Right ventricle myocardium inferior (tissue), 1 donor: ENCODE measurements at regions not wholly inside any gene's neighbourhood (a gene's known extent, or its start where the extent isn't known, plus 50 kb on each side); places are given as distances from the start of the nearest gene placed in this dataset.

Source experiments
- ATAC-seq: fragments of 200-7000 bp; cut with Tn5 transposase; one replicate; pipeline ENCODE4 v1.9.1; 2020; ENCODE audit warnings: mild to moderate bottlenecking, moderate library complexity
- DNase-seq: peaks from one replicate; pipeline ENCODE4 v3.0.0; 2021; ENCODE audit errors: missing footprints
- intact Hi-C: fragments of 100-400 bp; cut with DNase I; formaldehyde crosslinking; loops from one replicate; pipeline ENCODE4 v1.11.0; 2022
- donor health status: DM: no; HTN: yes; CAD: no; lungs with severe emphysema.

DNA sequence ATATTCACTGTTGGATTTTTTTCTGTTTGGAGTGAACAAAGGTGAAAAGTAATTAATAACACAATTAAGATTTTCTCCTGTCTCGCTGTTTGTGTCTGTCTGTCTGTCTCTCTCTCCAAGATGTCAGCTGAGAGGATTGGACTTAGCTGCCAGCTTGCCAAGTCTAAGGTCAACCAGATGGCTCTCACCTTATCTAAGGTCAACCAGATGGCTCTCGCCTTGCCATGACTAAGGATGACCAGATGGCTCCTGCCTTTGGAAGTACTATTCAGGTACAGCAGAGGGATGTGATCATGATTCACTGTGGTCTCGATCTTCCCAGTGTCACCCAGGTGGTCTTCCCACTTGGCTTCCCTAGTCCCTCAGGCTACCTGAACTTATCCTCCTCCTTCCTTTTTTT is 1436.4 kb downstream of the UQCRFS1 start:
- intact Hi-C loops, result no loop called here
- DNase-seq (no peak), ATAC-seq (no peak)

DNA sequence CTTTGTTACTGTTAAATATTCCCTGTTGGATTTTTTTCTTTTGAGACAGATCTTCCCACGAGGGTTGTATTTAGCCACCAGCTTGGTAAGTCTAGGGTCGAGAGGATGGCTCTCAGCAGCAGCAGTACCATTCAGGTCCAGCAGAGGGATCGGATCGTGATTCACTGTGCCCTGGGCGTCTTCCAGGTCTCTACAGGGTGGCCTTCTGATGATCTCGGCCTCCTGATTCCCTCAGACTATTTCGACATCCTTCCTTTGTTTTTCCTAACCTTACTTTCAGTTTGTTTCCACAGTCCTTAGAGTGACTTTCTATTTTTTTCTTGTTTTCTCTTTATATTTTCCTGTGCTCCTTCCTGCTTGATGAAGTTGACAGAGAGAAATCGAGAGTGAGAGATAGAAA is 1436.9 kb downstream of the UQCRFS1 start:
- no peak for ATAC-seq
- intact Hi-C loops, result no loop called here

DNA sequence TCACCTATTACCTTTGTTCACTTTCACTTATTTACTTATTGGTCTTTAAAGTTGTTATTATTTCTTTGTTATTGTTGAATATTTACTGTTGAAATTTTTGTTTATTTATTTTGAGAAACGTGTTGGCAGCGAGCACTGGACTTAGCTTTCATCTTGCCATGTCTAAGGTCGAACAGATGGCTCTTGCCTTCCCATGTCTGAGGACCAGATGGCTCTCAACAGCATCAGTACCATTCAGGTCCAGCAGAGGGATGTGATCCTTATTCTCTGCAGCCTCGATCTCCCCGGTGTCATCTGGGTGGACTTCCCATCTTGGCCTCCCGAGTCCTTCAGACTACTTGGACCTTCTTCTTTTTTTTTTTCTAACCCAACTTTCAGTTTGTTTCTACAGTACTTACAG is 1437.6 kb downstream of the UQCRFS1 start:
- intact Hi-C loops, result no loop called here
- DNase-seq, result no peak
- ATAC-seq, result no peak

More for the DNA sequence above, 1436.9 kb downstream of the UQCRFS1 start:
- no peak for DNase-seq

DNA sequence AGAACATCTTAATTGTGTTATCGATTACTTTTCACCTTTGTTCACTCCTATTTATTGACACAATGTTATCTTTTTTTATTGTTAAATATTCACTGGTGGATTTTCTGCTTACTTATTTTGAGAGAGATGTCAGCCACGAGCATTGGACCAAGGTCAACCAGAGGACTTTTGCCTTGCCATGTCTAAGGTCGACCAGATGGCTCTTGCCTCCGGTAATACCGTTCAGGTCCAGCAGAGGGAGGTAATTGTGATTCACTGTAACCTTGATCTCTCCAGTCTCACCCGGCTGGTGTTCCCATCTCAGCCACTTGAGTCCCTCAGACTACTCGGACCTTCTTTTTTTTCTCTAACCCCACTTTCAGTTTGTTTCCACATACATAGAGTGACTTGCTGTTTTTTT is 1438.1 kb downstream of the UQCRFS1 start:
- DNase-seq (no peak), ATAC-seq (no peak)
- intact Hi-C loops, result no loop called here

DNA sequence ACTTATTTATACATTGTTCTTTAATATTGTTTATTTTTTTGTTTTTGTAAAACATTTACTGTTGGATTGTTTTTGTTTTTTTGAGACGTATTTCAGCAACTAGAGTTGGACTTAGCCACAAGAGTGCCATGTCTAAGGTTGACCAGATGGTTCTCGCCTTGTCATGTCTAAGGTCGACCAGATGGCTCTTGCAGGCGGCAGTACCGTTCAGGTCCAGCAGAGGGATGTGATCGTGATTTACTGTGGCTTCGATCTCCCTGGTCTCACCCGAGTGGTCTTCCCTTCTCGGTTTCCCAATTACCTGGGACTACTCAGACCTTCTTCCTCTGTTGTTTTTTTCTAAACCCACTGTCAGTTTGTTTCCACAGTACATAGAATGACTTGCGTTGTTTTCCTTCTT is 1438.6 kb downstream of the UQCRFS1 start:
- no peak for ATAC-seq

DNA sequence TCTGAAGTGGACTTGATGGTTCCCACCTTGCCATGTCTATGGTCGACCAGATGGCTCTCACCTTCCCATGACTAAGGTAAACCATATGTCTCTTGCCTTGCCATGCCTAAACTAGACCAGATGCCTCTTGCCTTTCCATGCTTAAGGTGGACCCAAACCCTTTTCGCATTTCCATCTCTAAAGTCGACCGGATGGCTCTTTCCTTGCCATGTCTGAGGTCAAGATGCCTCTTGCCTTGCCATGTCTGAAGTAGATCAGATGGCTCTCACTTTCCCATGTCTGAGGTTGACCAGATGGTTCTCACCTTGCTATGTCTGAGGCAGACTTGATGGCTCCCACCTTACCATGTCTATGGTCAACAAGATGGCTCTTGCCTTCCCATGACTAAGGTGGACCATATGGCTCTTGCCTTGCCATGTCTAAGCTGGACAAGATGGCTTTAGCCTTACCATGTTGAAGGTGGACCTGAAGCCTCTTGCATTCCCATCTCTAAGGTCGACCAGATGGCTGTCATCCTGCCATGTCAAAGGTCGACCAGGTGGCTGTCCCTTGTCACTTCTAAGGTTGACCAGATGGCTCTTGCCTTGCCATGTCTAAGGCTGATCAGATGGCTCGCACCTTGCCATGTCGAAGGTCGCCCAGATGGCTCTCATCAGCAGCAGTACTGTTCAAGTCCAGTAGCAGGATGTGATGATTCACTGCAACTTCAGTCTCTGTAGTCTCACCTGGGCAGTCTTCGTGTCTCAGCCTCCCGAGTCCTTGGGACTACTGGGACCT is 1439.4 kb downstream of the UQCRFS1 start:
- intact Hi-C loops, result no loop called here
- ATAC-seq, result no peak
- DNase-seq, result no peak

More for the DNA sequence above, 1438.6 kb downstream of the UQCRFS1 start:
- intact Hi-C loops, result no loop called here
- no peak for DNase-seq

DNA sequence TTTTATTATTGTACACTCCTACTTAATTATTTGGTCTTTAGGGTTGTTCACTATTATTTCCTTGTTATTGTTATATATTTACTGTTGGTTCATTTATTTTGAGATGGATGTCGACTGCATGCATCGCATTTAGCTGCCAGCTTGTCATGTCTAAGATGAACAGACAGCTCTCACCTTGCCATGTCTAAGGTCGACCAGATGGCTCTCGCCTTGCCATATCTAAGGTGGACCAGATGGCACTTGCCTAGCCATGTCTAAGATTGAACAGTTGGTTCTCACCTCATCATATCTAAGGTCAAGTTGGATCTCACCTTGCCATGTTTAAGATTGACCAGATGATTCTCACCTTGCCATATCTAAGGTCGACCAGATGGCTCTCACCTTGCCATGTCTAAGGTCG is 1440.9 kb downstream of the UQCRFS1 start:
- no peak for DNase-seq
- intact Hi-C loops, result no loop called here
- ATAC-seq, result no peak

DNA sequence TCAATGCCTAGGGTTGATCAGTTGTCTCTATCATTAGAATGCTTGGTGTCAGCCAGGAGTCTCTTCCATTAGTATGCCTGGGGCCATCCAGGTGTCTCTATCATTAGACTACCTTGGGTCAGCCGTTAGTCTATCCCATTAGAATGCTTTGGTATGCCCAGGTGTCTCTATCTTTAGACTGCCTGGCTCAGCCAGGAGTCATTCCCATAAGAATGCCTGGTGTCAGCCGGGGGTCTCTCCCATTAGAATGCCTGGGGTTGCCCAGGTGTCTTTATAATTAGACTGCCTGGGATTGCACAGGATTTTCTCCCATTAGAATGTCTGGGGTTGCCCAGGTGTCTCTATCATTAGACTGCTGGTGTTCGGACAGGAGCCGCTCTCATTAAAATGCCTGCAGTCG is 1442.9 kb downstream of the UQCRFS1 start:
- intact Hi-C loops, result no loop called here
- DNase-seq (no peak), ATAC-seq (no peak)

DNA sequence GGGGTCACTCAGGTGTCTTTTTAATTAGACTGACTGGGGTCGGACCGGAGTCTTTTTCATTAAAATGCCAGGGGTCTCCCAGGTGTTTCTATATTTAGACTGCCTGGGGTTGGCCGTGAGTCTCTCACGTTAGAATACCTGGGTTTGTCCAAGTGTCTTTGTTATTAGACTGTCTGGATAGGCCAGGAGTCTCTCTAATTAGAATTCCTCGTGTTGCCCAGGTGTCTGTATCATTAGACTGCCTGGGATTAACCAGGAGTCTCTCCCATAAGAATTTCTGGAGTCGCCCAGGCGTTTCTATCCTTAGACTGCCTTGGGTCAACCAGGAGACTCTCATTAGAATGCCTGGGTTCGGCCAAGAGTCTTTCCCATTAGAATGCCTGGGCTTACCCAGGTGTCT is 1445.7 kb downstream of the UQCRFS1 start:
- DNase-seq, result no peak
- no peak for ATAC-seq
- intact Hi-C loops, result no loop called here

DNA sequence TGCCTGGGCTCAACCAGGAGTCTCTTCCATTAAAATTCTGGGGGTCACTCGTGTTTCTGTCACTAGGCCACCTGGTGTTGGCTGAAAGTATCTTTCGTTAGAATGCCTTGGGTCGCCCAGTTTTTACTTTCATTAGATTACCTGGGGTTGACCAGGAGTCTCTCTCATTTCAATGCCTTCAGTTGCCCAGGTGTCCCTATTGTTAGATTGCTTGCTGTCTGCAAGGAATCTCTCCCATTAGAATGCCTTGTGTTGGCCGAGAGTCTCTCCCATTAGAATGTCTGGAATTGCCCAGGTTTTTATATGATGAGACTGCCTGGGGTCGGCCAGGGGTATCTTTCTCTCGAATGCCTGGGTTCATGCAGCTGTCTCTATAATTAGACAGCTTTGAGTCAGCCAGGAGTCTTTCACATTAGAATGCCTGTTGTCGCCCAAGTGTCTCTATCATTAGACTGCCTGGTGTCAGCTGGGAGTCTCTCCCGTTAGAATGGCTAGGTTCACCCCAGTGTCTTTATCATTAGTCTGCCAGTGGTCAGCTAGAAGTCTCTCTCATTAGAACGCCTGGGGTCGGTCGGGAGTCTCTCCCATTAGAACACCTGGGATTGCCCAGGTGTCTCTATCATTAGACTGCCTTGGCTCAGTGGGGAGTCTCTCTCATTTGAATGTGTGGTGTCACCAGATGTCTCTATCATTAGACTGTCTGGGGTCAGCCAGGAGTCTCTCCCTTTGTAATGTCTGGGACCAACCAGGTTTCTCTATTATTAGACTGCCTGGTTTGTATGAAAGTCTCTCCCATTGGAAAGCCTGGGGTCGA is 1446.8 kb downstream of the UQCRFS1 start:
- intact Hi-C loops, result no loop called here
- no peak for DNase-seq
- ATAC-seq, result no peak

DNA sequence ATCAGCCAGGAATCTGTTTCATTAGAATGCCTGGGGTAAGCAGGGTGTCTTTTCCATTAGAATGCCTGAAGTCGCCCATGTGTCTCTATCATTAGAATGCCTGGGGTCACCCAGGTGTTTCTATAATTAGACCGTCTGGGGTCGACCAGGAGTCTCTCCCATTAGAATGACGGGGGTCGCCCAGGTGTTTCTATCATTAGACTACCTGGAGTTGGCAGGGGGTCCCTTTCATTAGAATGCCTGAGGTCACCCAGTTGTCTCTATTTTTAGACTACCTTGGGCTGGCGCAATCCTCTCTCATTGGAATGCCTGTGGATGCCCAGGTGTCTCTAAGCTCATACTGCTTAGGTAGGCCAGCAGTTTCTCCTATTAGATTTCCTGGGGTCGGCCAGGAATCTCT is 1447.6 kb downstream of the UQCRFS1 start:
- DNase-seq (no peak), ATAC-seq (no peak)
- intact Hi-C loops, result no loop called here

DNA sequence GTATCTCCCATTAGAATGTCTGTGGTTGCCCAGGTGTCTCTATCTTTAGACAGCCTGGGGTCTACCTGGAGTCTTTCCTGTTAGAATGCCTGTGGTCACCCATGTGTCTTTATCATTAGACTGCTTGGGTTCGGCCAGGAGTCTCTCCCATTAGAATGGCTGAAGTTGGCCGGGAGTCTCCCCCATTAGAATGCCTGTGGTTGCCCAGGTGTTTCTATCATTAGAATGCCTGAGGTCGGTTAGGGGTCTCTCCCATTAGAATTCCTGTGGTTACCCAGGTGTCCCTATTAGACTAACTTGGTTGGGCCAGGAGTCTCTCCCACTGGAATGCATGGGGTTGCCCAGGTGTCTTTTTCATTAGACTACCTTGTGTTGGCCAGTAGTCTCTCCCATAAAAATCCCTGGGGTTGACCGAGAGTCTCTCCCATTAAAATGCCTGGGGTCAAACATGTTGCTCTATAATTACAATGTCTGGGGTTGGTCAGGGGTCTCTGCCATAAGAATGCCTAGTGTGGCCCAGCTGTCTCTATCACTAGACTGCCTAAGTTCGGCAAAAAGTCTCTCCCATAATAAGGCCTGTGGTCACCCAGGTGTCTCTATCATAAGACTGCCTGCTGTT is 1448.7 kb downstream of the UQCRFS1 start:
- intact Hi-C loops, result no loop called here
- no peak for ATAC-seq
- no peak for DNase-seq

DNA sequence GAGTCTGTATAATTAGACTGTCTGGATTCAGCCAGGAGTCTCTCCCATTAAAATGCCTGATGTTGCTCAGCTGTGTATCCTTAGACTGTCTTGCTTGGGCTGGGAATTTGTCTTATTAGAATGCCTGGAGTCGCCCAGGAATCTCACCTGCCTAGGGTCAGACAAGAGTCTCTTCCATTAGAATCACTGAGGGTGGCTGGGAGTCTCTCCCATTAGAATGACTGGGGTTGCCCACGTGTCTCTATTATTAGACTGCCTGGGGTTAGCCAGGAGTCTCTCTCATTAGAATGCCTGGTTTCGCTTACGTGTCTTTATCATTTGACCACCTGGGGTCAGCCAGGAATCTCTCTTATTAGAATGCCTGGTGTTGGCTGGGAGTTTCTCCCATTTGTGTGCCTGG is 1450.0 kb downstream of the UQCRFS1 start:
- no peak for ATAC-seq
- no peak for DNase-seq
- intact Hi-C loops, result no loop called here

DNA sequence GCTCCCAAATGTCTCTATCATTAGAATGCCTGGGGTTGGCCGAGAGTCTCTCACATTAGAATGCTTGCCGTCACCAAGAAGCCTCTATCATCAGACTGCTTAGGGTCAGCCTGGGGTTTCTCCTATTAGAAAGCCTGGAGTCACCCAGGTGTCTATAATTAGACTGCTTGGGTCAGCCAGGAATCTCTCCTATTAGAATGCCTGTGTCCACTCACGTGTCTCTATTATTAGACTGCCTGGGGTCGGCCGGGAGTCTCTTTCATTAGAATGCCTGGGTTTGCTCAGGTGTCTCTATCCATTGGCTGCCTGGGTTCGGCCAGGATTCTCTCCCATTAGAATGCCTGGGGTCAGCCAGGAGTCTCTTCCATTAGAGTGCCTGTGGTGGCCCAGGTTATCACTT is 1453.1 kb downstream of the UQCRFS1 start:
- DNase-seq (no peak), ATAC-seq (peak; percentile 66)
- intact Hi-C loops, result no loop called here

DNA sequence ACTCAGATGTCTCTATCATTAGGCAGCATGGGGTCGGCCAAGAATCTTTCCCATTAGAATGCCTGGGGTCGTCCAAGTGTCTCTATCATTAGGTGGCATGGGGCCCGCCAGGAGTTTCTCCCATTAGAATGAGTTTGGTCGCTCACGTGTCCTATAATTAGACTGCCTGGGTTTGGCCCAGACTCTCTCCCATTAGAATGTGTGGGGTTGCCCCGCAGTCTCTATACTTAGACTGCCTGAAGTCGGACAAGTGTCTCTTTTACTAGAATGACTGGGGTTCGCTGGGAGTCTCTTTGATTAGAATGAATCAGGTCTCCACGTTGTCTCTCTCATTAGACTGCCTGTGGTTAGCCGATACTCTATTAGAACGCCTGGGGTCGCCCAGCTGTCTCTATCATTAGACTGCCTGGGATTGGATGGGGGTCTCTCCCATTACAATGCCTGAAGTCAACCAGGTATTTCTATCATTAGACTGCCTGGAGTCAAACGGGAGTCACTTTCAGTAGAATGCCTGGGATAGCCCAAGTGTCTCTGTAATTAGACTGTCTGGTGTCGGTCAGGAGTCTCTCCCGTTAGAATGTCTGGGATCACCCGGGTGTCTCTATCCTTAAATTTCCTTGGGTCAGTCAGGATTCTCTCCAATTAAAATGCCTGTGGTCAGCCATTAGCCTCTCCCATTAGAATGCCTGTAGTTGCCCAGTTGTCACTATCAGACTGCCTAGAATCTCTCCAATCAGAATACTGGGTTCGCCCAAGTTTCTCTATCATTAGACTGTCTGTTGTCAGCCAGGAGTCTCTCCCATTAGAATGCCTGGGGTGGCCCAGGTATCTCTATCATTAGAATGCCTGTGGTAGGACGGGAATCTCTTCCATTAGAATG is 1454.1 kb downstream of the UQCRFS1 start:
- intact Hi-C loops, result no loop called here
- ATAC-seq, result no peak
- DNase-seq, result no peak

DNA sequence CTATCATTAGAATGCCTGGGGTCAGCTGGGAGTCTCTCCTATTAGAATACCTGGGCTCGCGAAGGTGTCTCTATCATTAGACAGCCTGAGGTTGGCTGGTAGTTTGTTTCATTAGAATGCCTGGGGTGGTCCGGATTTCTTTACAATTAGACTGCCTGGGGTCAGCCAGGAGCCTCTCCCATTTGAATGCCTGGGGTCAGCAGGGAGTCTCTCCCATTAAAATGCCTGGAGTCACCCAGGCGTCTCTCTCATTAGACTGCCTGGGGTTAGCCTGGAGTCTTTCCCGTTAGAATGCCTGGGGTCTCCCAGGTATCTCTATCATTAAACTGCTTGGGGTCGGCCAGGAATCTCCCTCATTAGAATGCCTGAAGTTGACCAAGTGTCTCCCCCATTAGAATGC is 1458.3 kb downstream of the UQCRFS1 start:
- DNase-seq (no peak), ATAC-seq (no peak)
- intact Hi-C loops, result no loop called here

DNA sequence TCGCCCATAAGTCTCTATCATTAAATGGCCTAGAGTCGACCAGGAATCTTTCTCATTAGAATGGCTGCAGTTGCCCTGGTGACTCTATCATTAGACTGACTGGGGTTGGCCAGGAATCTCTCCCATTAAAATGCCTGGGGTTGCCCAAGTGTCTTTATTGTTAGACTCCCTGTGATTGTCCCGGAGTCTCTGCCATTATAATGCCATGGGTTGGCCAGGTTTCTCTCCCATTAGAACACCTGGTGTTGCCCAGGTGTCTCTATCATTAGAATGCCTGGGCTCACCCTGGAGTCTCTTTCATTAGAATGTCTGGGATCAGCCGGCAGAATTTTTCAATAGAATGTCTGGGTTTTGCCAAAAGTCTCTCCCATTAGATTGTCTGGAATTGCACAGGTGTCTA is 1459.3 kb downstream of the UQCRFS1 start:
- ATAC-seq (no peak), DNase-seq (no peak)
- intact Hi-C loops, result no loop called here

DNA sequence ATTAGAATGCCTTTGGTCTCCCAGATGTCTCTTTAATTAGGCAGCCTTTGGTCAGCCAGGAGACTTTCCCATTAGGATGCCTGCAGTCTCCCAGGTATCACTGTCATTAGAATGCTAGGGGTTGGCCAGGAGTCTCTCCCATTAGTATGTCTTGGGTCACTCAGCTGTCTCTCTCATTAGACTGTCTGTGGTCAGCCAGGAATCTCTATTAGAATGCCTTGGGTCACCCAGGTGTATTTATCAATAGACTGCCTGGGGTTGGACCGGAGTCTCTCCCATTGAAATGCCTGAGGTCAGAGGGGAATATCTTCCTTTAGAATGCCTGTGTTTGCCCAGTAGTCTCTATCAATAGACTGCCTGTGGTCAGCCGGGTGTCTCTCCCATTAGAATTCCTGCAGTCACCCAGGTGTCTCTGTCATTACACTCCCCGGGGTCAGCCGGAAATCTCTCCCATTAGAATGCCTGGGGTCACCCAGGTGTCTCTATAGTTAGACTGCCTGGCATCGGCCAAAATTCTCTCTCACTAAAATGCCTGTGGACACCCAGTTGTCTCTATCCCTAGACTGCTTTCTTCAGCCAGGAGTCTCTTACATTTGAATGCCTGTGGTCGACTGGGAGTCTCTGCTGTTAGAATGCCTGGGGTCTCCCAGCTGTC is 1460.3 kb downstream of the UQCRFS1 start:
- no peak for ATAC-seq
- DNase-seq, result no peak
- intact Hi-C loops, result no loop called here

DNA sequence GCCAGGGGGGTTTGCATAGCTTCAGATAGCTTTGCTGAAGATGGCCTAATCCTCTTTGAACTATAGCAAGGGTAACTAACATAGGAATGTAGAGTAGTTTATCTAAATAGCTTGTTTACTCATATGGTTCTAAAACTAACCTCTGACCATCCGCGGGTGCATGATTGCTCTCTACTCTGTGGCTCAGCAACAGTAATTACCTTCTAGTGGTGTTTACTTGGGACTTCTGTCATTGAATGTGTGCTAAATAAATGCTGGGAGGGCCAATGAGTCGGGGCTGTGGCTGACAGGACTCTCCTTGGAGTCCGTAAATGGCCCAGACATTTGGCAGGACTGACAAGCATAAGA is 1461.9 kb downstream of the UQCRFS1 start:
- ATAC-seq, result no peak
- DNase-seq, result no peak
- intact Hi-C loops, result no loop called here
